ENCODE measurements at regions not wholly inside any gene's neighbourhood (a gene's known extent, or its start where the extent isn't known, plus 50 kb on each side); places are given as distances from the start of the nearest gene placed in this dataset.

- TF ChIP-seq, protein P1, sequence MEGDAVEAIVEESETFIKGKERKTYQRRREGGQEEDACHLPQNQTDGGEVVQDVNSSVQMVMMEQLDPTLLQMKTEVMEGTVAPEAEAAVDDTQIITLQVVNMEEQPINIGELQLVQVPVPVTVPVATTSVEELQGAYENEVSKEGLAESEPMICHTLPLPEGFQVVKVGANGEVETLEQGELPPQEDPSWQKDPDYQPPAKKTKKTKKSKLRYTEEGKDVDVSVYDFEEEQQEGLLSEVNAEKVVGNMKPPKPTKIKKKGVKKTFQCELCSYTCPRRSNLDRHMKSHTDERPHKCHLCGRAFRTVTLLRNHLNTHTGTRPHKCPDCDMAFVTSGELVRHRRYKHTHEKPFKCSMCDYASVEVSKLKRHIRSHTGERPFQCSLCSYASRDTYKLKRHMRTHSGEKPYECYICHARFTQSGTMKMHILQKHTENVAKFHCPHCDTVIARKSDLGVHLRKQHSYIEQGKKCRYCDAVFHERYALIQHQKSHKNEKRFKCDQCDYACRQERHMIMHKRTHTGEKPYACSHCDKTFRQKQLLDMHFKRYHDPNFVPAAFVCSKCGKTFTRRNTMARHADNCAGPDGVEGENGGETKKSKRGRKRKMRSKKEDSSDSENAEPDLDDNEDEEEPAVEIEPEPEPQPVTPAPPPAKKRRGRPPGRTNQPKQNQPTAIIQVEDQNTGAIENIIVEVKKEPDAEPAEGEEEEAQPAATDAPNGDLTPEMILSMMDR (conservative IDR thresholded peaks at IDR 0.05; ENCODE audit: low read depth, low read length): no peak
- no peak overlapping the region for H3K4me3 ChIP-seq (ENCODE audit: low read length)
- no peak for DNase-seq (ENCODE audit: low read depth)
These were observed 104.8 kb upstream of the C1orf174 start for GRCh38 chr1:4004635-4005430.

GRCh38 chr1:4005431-4005830, 105.4 kb upstream of the C1orf174 start:
- DNase-seq (ENCODE audit: low read depth): no peak
- TF ChIP-seq, protein P1 (conservative IDR thresholded peaks at IDR 0.05; ENCODE audit: low read depth, low read length): no peak
- no peak overlapping the region for H3K4me3 ChIP-seq (ENCODE audit: low read length)

DNA sequence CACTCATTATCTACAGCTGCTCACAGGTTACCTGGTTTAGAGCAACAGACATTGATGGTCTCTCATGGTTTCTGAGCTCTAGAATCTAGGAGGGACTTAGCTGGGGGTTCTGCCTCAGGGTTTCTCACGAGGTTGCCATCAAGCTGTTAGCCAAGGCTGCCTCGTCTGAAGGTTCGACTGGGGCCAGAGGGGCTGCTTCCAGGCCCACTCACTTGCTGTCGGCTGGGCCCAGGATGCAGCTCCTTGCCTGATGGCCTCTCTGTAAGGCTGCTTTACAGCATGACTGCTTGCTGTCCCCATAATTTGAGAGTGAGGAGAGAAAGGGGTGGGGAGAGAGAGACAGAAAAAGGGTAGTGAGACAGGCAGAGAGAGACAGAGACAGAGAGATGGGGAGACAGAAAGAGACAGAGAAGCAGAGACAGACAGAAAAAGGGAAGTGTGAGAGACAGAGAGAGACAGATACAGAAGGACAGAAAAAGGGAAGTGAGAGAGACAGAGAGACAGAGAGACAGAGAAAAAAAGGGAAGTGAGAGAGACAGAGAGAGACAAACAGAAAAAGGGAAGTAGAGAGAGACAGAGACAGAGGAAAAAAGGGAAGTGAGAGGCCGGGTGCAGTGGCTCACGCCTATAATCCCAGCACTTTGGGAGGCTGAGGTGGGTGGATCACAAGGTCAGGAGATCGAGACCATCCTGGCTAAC, 106.8 kb upstream of the C1orf174 start:
- DNase-seq (ENCODE audit: low read depth): no peak
- TF ChIP-seq, protein P1 (conservative IDR thresholded peaks at IDR 0.05; ENCODE audit: low read depth, low read length): no peak

DNA sequence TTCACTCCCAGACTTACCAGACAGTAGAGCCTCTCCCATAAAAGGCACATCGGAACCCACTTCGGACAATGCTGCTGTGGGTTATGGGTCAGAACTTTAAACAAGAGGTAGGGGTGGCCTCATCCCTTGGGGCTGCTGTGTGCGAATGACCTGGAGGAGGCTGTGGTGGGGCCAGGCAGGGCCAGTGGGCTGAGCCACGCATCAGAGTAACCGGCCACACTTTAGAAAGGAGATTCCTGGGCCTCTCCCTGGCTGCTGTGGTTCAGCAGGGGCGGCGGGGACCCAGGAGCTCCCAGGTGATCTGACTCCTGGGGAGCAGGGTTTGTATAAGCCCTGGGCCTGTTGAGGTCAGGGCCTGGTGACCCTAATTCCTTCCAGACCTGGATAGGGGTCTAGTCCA, 110.2 kb upstream of the C1orf174 start:
- DNase-seq (ENCODE audit: low read depth): no peak
- TF ChIP-seq, protein P1 (conservative IDR thresholded peaks at IDR 0.05; ENCODE audit: low read depth, low read length): no peak
- no peak overlapping the region for H3K4me3 ChIP-seq (ENCODE audit: low read length)

More for the DNA sequence above, 106.8 kb upstream of the C1orf174 start:
- no peak overlapping the region for H3K4me3 ChIP-seq (ENCODE audit: low read length)

DNA sequence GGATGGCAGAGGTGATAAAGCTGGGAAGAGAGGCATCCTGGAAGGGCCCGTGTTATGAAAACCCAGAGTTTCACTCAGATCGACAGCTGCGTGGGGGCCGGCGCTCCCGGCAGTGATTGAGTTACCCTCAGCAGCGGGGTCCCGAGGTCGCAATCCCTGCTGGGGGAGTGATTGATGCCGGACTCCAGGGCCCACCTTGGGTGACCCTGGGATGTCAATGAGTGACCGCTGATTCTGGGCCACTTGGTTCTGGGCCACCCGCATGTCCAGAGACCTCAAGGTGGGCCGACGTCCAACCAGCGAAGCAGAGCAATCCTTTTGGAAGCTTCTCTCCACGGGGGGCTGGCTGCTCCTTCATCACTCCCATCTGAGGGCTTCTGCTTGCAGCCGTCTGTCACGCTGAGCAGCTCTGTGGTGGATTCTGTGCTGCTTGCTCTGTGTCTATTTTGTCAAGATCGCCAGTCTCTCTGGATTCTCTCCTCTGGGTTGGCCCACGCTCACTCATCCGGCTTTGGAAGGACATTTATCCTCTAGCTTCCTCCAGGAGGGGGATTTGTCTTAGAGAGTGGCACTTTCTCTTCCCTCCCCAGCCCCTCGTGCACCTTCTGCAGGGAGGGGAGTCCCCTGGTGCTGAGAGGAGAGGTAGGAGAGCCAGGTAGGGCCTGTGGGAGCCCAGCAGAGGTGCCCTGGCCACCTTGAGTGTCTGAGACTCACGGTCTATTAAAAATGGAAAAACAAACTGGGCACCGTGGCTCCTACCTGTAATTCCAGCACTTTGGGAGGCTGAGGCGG, 110.9 kb upstream of the C1orf174 start:
- TF ChIP-seq, protein P1 (conservative IDR thresholded peaks at IDR 0.05; ENCODE audit: low read depth, low read length): no peak
- H3K4me3 ChIP-seq (ENCODE audit: low read length): no peak overlapping the region
- no peak for DNase-seq (ENCODE audit: low read depth)

DNA sequence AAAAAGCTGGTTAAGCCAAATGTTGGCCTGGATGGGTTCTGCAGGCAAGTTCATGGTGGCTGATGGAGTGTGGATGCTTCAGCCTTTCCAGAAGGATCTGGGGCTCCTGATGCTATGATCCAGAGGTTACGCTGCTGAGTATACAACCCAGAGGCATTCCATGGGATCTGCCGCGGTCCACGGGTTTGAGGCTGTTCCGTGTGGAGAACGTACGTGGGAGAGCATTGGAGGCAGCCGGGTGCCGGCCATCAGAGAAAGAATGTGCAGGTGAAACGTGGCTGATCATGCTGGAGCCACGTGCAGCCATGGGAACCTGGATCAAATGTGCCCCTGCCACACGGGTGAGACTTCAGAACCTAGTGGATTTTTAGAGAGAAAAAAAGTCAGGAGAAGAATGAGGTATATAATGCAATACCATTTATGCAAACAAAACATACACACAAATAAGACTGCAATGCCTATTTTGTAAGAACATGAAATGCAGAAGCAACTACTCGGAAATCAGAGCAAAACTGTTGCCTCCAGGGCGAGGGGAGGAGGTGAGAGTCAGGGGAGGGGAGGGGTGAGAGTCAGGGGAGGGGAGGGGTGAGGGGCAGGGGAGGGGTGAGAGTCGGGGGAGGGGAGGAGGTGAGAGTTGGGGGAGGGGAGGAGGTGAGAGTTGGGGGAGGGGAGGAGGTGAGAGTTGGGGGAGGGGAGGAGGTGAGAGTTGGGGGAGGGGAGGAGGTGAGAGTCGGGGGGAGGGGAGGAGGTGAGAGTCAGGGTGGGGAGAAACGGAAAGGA, 116.5 kb upstream of the C1orf174 start:
- no peak overlapping the region for H3K4me3 ChIP-seq (ENCODE audit: low read length)
- DNase-seq (ENCODE audit: low read depth): no peak
- TF ChIP-seq, protein P1 (conservative IDR thresholded peaks at IDR 0.05; ENCODE audit: low read depth, low read length): no peak
